OCI-LY3 (cell line): ENCODE measurements at regions not wholly inside any gene's neighbourhood (a gene's known extent, or its start where the extent isn't known, plus 50 kb on each side); places are given as distances from the start of the nearest gene placed in this dataset.

Source experiments
- CTCF ChIP-seq: fragments of 200-600, 300-600 bp; sonication (generic); IDR thresholded peaks from 2 replicates; pipeline ENCODE4 v1.5.1; 2014; ENCODE audit warnings: antibody characterized with exemption, low read length, low read depth
- EZH2phosphoT487 ChIP-seq: fragments of 200-600 bp; shearing (Covaris generic); IDR thresholded peaks from 2 replicates; pipeline ENCODE4 v1.6.1; 2018; ENCODE audit warnings: antibody characterized with exemption, mixed run types, low read depth

DNA sequence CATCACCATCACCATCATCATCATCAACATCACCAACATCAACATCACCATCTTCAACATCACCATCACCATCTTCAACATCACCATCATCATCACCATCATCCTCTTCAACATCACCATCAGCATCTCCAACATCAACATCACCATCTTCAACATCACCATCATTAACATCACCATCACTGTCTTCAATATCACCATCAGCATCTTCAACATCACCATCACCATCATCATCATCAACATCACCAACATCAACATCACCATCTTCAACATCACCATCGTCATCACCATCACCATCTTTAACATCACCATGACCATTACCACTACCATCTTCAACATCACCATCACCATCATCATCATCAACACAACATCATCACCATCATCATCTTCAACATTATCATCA lies 267.2 kb downstream of the SP3 start:
- no peak for TF ChIP-seq CTCF
- no peak for TF ChIP-seq EZH2phosphoT487
